NCI-H2171 treated with DMSO at 0.1 percent for 48 hours (cell line): ENCODE measurements at regions not wholly inside any gene's neighbourhood (a gene's known extent, or its start where the extent isn't known, plus 50 kb on each side); places are given as distances from the start of the nearest gene placed in this dataset.

Experiments used
- DNase-seq: peaks from one replicate; lab custom pipeline; 2025; lab: John Stamatoyannopoulos, UW

DNA sequence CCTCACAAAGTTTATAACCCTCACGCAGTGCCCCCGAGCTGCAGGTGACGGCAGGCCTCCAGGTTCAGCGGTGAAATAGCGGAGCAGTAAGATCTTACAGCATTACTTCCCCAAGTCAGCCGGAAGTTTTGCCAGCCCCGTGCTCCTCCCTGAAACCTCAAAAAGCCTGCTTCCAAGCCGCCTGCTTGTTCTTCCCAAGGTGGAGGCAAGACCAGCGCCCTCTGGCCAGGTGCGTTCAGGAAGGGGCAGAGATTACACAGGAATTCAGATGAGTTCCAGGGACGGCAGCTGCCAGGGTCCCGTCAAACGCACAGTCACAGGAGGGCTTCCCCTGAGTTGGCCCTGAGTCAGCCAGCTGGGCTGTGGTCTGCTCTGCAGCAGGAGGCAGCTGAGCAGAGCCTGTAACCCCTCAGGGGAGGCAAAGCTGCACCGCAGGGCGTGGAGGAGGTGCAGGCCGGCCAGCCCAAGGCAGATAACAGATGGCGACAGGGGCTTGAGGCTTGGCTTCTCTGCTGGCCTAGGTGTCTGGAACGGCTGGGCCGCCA lies 124.1 kb upstream of the RPS6KA2 start:
- DNase-seq: peak; percentile 59

DNA sequence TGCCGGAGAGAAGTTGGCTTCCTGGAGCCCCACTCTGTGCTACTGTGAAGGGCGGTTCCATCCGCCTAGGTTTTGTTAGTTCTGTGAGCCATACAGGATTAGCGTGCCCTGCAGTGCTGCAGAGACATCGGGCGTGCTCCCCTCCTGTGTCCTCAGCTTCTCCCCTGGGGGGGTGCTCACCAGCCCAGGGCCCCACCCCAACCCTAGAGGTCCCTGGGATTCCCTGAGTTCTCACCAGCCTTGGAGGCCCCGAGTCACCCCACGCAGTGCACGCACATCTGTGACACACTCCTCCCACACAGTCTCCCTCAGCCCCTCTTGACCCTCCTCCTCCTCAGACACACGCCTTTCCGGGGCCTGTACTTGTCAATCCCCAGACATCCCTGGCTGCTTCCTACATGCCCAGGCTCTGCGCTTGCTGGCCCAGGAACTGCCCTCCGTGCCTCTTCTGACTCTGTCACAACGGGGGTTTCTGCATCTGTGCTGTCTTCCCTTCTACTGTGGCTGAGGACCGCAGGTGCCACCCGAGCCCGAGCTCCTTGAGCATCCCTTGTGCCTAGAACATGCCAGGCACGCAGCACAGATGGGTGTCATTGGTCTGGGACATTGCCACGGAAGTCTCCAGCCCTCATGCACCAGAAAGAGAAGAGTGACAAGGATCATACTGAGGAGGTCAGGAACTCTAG lies 123.2 kb upstream of the RPS6KA2 start:
- DNase-seq: no peak

DNA sequence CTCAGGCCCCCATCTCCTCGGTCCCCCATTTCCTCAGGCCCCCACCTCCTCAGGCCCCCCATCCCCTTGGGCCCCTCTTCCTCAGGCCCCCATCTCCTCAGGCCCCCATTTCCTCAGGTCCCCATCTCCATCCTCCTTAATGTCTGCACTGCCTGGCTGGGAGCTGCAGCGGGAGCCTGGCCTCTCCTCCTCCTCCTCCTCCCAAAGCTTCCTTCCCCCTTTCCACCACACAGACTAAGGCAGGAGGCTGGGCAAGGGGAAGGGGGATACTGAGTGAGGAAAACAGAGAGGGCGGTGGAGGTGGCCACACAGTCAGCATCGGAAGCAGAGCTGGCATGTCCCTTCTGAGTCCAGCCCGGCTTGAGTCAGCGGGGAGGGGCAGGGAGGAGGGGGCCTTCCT lies 122.6 kb upstream of the RPS6KA2 start:
- no peak for DNase-seq

DNA sequence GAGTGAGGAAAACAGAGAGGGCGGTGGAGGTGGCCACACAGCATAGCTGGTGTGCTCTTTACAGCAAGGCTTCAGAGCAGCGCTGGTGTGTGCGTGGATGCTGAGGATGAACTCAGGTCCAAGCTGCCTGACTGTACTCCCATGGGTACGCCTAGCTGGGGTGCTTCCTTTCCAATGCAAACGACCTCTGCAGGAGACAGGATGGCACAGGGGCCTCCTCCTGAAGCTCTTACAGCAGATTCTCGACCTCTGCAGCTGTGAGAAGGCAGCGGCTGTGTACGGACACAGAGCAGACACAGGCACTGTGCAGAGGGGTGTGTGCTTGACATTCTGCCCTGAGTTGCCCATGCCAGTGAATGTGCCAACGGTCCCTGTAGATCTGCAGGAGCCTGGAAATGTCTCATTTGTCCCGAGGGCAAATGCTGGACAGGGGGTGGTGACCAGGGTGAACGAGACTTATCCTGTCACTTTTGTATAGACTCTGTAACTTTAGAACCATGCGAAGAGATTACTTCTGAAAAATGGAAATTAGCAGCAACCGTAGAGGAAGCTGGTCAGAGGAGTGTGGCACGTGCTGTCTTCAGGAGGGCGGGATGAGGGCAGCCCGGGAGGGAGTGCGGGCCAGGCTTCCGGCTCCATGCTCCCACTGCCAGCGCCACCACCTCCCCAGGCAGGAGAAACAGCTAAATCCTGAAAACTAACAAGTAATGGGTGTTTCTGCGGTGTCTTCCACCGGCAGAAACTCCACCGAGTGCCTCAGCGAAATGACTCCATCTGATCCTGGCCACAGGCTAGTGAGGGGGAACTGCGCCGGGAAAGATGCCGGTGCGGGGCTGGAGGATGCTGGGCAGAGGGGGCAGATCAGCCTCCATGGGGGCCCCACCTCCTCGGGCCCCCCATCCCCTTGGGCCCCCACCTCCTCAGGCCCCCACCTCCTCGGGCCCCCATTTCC lies 120.9 kb upstream of the RPS6KA2 start:
- no peak for DNase-seq

DNA sequence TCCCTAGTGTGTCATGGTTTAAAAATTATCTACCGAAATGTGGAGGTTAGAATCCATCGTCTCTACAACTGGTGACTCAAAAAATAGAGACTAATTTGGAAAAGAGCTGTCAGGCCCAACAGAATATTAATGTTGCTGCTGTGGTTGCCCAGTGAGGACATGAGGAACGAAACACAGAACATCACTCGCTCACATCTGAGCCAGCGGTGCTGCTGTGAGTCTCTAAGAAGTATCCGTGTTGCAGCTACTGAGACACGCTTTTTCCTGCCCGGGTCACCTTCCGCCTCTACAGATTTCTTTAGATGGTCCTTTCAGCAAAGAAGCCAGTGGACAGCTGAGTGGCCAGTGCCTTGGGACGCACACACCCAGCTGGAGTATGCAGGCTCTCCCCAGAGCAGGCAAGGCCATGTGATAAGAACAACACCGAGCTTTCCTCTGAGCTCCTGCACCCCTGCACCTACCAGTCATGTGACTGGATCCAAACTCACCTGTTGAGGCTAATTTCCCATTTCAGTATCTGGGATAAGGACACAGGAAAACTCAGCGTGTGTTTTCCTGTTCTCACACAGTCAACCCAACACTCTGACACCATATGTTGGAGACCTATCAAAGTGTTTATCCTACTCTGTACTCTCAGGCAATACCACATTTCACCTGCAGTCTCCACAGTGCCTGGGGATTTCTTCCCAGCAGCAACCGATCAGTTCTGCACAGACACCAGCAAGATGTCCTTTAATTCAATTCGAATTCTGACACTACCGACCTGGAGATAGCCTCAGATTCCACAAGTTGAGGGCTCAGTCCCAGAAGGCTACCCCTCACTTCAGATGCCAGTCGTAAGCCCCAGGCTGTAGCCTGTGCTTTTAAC lies 119.0 kb upstream of the RPS6KA2 start:
- peak; percentile 7 for DNase-seq

DNA sequence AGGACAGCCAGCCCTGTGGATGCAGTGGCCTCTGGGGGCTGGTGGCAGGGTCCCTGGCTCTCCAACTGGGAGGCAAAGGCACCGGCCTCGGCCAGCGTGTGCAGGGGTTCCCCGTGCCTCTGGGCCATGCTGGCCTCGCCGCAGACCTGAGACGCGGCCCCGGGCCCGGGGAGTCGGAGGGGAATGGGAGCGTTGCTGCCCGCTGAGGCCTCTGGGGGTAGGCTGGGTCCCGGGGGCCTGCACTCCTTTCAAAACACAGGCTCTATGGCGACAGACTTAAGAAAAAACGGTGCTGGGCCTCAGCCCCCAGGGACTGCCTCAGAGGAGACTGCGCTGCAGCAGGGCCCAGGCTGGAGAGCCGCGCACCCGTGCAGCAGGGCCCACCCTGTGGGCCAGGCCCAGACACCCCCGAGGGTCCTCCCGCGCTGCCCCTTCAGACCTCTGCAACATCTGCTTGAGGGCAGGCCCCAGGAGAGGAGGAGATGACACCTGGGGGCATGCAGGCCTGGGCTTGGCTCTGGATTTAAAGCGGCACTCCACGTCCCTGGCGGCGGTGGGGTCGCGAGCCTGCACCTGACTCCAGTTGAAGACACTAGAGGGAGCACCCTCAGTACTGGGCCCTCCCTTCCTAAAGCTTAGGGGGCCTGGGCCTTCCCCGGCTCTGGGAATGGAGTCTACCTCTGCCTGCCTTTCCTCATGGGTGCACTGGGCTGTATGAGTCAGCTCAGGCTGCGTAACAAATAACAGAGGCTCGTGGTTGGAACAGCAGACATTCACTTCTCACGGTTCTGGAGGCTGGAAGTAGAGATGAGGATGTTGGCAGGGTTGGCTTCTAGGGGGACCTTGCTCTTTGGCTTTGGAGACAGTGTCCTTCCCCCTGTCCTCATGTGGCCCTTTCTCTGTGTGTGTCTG lies 117.4 kb upstream of the RPS6KA2 start:
- no peak for DNase-seq

DNA sequence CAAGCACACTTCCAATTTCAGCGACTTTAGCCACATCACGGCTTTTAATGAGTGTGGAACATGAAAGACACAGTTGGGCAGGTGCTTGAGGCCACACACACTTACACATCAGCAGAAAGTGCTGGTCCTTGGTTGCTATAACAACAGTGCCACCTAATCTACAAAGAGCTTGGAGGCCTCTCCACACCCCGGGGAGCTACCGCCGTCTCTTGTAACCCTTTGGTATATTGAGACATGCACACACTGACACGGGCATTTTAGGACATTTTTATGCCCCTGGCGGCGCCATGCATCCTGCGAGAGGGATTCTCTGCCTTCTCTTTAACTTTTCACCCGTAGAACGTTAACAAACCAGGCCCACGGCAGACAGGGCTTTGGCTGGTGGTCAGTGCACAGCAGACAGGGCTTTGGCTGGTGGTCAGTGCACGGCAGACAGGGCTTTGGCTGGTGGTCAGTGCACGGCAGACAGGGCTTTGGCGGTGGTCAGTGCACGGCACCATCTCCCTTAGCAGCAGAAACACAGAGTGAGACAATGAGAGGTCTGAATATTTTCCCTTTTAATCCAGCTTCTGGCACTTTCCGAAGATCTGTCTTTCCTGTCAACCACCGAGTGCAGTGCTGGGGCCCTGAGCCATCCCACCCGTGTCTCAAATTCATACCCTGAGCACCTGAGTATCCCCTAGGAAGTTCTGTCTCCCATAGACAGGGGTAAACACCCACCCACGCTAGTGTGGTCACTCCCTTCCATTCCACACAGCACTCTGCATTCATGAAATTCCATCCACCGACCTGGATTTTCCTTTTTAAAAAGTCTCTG lies 116.6 kb upstream of the RPS6KA2 start:
- no peak for DNase-seq

DNA sequence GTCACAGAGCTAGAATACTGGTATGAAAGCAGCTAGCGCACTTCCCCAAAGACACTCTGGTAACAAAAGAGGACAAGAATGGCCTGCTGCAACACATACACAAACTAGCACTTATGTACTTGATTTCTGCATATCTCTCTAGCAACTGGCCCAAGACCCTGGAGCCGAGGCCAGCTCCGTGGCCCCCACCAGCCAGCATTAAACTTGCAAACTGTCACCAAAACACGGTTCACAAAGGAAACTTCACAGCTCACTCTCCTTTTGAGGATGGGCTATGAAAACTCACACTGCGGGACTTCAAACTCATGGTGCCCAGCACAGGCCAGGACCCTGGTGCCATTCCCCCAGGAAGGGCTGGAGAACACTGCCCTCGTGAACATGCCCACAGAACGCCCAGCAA lies 115.9 kb upstream of the RPS6KA2 start:
- DNase-seq: no peak

DNA sequence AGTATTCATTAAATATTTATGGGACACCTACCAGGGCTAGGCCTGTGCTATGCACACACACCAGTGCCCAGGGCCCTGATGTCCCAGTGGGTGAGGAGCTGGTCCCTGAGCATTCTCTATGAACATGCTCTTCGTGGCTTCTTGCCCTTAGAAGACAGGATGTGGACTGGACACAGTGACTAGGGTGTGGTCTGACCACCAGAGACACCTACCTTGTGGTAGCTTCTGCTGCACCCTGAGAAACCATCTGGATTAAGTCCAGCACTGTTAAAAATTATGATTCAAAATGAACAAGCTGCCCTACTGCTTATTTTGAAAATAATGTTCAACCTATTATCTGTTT lies 112.9 kb upstream of the RPS6KA2 start:
- no peak for DNase-seq

DNA sequence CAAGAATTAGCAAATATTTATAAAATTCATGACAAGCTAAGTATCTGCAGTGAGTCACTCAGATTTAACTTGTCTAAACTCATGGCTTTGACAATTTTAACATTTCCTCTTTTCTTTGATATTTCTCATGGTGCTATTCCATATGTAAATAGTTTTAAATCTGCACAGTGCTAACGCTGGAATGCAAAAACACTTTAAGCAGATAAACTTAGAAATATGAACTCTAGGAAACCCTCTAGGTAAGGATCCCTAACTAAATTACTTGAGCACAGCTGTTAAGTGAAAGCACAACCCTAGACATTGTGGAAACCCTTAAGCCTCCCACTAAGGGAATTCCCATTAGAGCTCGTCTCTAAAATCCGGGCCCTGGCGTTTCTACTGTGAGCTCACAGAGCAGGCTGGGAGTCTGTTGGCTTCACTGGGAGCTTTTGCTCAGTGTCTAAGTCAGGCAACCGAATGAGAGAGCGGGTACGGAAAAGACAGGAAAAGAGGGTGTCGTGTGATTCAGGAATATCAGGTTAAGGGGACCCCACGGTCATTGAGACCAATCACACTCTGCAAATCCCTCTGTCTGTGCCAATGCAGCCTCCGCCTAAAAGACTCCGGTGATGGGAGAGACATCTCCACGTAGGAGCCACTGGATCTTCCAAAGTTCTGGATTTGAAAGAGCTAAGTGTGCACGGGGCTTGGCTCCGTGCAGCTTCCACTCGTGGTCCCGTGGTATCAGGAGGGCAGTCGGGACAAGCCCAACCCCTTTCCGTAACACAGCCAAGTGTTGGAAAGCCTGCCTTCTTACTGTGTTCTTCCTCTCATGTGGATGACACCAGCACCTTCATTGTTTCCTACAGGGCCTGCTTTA lies 112.3 kb upstream of the RPS6KA2 start:
- no peak for DNase-seq

DNA sequence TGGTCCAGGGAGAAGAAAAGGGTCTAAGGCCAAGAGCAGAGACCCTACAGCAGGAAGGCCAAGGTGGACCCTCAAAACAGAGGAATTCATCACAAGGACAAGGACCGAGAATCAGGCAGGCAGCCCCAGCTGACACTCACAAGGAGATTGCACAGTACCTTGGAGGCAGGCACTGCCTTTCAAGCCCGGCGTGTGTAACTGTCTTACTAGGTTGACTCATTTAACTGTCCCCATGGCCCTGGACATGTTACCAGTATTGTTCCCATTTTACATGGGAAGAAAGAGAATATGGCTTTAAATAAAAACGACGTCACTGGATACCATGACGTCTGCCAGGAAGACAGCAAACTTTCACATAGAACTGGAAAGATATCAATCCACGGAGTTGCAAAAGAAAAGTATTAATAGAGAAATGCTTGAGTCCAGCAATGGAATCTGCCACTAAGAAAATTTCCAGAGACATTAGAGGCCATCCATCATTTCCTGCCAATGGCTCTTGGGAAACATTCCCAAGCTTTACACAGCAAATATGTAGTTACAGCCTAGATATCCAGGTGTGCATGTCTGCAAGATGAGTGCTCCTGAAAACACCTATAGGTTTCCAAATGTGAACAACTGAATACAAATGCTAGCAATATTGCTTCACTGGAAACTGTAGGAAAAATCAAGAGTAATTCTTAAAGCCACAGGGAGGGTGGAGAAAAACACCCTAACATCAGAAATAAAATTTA lies 111.5 kb upstream of the RPS6KA2 start:
- no peak for DNase-seq

DNA sequence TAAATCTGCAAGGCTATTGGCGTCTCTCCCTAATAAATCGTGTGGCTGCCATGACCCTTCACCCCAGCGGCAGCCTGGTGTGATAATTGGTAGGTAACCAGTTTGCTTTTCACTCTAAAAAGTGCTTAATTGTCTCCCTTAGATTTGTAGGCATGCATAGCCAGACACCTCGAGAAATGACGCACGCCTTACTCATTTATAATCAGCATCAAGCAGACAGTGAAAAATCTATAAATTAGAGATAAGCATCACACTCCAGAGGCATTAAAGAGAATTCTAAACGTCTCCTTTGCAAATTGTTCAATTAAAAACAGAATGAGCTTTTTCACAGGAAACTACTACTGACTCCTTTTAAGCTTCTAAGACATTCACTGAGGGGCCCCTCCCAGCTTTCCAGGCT lies 110.2 kb upstream of the RPS6KA2 start:
- no peak for DNase-seq

DNA sequence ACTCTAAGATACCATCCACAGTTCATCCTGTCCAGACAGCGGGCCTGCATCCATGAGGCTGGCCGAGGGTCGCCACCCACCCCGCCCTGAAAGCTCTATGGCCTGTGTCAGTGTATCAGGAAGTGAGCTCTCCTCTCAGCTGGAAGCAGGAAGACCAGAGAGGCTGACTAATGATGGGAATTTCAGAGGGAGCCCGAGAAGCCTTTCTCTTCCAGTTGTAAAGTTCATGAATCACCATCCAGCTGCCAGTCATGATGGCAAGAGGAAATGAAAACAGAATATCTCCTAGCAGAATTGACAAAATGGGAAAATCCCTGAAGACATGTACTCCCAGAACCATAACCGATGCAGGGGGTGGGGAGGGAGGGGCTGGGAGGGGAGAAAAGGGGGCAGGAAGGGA lies 109.6 kb upstream of the RPS6KA2 start:
- no peak for DNase-seq

DNA sequence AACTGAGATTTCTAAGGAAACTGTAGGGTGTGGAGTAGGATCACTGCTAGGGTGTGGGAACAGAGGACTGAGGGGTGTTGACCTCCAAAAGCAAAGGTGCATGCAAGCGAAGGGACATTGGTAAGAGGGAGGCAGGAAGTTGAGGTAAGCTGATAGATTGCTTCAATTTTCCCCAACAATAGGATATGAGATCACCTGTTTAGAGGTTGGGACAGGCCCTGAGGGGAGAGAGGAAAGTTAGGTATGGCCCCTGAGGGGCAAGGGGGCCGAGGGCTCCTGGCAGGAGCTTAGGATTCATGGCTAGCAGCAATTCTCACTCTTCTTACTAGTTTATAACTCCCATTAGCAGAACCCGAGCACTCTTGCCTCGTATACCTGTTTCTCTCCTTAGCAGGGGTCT lies 106.8 kb upstream of the RPS6KA2 start:
- no peak for DNase-seq

DNA sequence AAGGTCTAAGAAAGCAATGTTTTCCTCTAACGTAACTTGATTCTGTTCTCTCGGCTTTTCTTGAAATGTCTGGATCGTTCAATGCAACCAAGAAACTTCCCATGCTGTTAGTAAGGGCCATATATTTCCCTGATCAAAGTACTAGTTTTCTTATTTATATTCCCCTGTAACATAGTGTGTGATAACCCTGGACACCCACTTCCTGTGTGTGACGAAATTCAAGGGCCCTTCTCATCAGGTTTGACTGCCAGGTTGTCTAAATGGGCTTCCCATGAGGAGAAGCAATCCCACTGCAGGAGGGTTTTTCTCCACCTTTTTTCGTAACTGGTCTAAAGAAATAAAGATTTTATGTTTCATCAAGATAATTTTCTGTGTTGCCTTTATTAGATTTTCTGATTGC lies 102.6 kb upstream of the RPS6KA2 start:
- no peak for DNase-seq

DNA sequence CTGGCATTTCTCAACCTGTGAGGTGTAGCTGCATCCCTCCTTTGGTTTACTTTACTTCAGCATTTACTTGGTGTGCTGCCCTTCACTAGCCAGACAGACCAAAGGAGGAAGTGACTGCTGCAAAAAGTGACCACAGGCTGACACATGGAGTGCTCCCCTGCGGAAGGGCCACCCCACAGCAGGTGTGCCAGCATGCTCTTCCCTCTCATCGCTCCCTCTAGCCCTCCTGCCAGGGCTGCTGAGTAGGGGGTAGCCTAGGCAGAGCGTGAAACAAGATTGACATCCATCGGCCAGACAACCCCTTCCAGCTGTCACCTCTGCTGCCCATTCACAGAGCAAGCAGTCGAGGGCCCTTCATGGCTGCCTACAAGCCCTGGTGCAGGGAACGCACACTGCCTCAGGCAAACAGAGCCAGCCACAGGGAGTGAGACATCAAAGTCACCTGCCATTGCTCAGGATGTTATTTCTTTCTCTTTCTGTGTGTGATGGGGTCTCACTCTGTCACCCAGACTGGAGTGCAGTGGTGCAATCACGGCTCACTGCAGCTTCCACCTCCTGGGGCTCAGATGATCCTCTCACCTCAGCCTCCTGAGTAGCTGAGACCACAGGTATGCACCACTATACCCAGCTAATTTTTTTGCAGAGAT lies 102.0 kb upstream of the RPS6KA2 start:
- no peak for DNase-seq

DNA sequence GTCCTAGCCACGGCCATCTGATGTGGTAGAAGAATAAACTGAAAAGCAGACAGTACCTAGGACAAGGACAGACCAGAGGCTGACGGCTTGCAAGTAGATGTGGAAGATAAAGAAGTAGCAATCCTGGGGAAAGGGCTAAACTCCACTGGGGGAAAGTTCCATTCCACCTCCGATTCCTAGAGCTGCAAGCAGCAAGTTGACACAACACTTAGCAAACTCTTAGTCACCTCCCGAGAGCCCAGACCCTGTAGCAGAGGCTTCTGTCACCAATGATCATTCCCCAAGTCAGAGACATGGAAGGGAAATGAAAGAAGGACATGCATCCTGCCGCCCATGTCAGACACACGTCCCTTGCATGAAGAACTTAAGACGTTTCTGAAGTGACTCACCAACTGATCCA lies 99.2 kb upstream of the RPS6KA2 start:
- DNase-seq: no peak

DNA sequence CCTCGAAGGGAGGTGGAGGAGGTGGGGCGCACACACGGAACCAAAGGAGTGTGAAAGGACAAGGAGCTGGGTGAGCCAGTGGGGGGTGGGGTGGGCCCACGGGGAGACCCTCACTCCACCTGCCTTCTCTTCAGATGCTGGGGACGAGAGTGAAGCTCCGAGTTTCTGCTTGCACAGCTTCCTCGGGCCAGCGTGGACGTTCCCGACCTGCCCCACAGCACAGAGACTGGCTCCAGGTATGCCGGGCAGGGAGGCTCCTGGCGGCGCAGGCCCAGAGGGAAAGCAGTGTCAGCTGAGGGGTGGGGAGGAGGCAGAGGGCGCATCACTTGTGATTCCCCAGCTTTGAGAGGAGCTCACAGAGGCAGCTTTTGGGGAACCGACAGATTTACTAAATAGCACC lies 98.5 kb upstream of the RPS6KA2 start:
- DNase-seq: no peak
